Stomach (tissue), 8 donors: ENCODE measurements at regions not wholly inside any gene's neighbourhood (a gene's known extent, or its start where the extent isn't known, plus 50 kb on each side); places are given as distances from the start of the nearest gene placed in this dataset.
A peak's percentile ranks its signal among the peaks of the same experiment; 100 is the strongest.

ENCODE experiments used
- DNase-seq, 2 donors: peaks; one replicate each; pipeline versions ENCODE4 v3.0.0 to v3.0.0-alpha.2; 2013 to 2019
- H3K27ac ChIP-seq, 5 donors: fragments of 200-600 bp in 4 of 5; sonication (generic) in 4 of 5; one replicate each; pipeline ENCODE4 v1.5.1; 2013 to 2019; ENCODE audit warnings: mild to moderate bottlenecking in 1 of 5, moderate library complexity in 1 of 5
- H3K27me3 ChIP-seq, 3 donors: fragments of 200-600 bp; sonication (generic); one replicate each; pipeline ENCODE4 v1.5.1; 2017 to 2019; ENCODE audit warnings: mixed run types in 1 of 3
- H3K36me3 ChIP-seq, 4 donors: fragments of 200-600 bp; sonication (generic); 1 replicate in 3 of 4; 2 replicates in 1 of 4; pipeline ENCODE4 v1.5.1; 2016 to 2019
- H3K4me1 ChIP-seq, 4 donors: fragments of 200-600 bp; sonication (generic); one replicate each; pipeline ENCODE4 v1.5.1; 2016 to 2019
- H3K4me3 ChIP-seq, 4 donors: fragments of 200-600 bp; sonication (generic) in 3 of 4; one replicate each; pipeline ENCODE4 v1.5.1; 2016 to 2019; ENCODE audit warnings: mild to moderate bottlenecking in 1 of 4
- H3K9me3 ChIP-seq, 4 donors: fragments of 200-600 bp; sonication (generic); one replicate each; pipeline ENCODE4 v1.5.1; 2016 to 2019
- CTCF ChIP-seq, 7 experiments: fragments of 450-650 bp in 4 of 7; fragments of 200-600 bp in 3 of 7; sonication (generic) in 3 of 7; IDR thresholded peaks; one replicate each; pipeline ENCODE4 v1.5.1; 2016 to 2019; ENCODE audit warnings: antibody characterized with exemption in 7 of 7, control low read depth in 2 of 7, mild to moderate bottlenecking in 1 of 7
- EP300 ChIP-seq: sonication (generic); formaldehyde crosslinking; IDR thresholded peaks from one replicate; pipeline ENCODE4 v1.6.1; 2017; ENCODE audit warnings: antibody characterized with exemption
- POLR2A ChIP-seq, 4 donors: fragments of 450-650 bp; IDR thresholded peaks; one replicate each; pipeline ENCODE4 v1.6.1; 2016; ENCODE audit warnings: antibody characterized with exemption in 4 of 4, control low read depth in 2 of 4, mild to moderate bottlenecking in 1 of 4, moderate library complexity in 1 of 4
- POLR2AphosphoS5 ChIP-seq, 3 donors: sonication (generic); formaldehyde crosslinking; IDR thresholded peaks; one replicate each; pipeline ENCODE4 v1.6.1; 2016; ENCODE audit warnings: antibody characterized with exemption in 3 of 3
- WGBS, 5 donors: extraction: QIAGEN DNeasy Blood & Tissue Kit in 3 of 5; methylation state at CpG; one replicate each; pipeline versions ENCODE4 v1.1.5 to v1.1.7; 2013 to 2018; 5-methylcytosine and 5-hydroxymethylcytosine counted together
- intact Hi-C: fragments of 100-400 bp; cut with DNase I; formaldehyde crosslinking; loops from one replicate; pipeline ENCODE4 v1.15.1; 2023; ENCODE audit warnings: low total_unique reads
- donor health status: healthy with polysubstance abuse.
- donor health status: Bipolar disorder and iron deficiency.
- donor health status: healthy.

- H3K9me3 ChIP-seq = no peaks in the 10 kb centered on the region
- peak; percentile 46 to 81 for DNase-seq
- TF ChIP-seq EP300 = no peak
- TF ChIP-seq POLR2AphosphoS5 (IDR thresholded peaks at IDR 0.05) = no peak
- TF ChIP-seq POLR2A (IDR thresholded peaks at IDR 0.05) = no peak
- peak in 5 of 7 experiments; percentile 12 to 67 (median 54) for TF ChIP-seq CTCF (IDR thresholded peaks at IDR 0.05)
- H3K27me3 ChIP-seq = peaks cover 0 to 22% (median 0%) of the 10 kb centered on the region in 3 donors
- H3K36me3 ChIP-seq = no peaks in the 10 kb centered on the region
- H3K27ac ChIP-seq = no peak overlapping the region
- H3K4me1 ChIP-seq = peaks cover 0 to 4% (median 0%) of the 10 kb centered on the region in 4 donors
- no peak overlapping the region for H3K4me3 ChIP-seq
- intact Hi-C loops = loop anchor here (10.0 kb wide), 1 partner anchor 563 kb away; the partner anchor contains the start of gene EFNB1
- WGBS, 5 donors = 26 to 37% (median 27%) methylated on average over 7 to 13 of the region's 13 CpGs
Observed at GRCh38 chrX:69387567-69388487, 116.3 kb upstream of the NALF2 start.

- Histone ChIP-seq H3K4me3 (no peak overlapping the region), H3K27ac (no peak overlapping the region), H3K27me3 (peaks cover 0 to 22% (median 0%) of the 10 kb centered on the region in 3 donors), H3K36me3 (no peaks in the 10 kb centered on the region), H3K4me1 (peaks cover 0 to 4% (median 0%) of the 10 kb centered on the region in 4 donors), H3K9me3 (no peaks in the 10 kb centered on the region)
- intact Hi-C loops = loop anchor here (10.0 kb wide), 1 partner anchor 562 kb away; the partner anchor contains the start of gene EFNB1
- WGBS, 5 donors = 64 to 93% (median 85%) methylated on average over 2 of the region's 2 CpGs
- no peak for TF ChIP-seq POLR2AphosphoS5 (IDR thresholded peaks at IDR 0.05)
- no peak for TF ChIP-seq EP300
- TF ChIP-seq CTCF (IDR thresholded peaks at IDR 0.05) = no peak
- no peak for TF ChIP-seq POLR2A (IDR thresholded peaks at IDR 0.05)
- no peak for DNase-seq
Observed at GRCh38 chrX:69386681-69387080, 117.4 kb upstream of the NALF2 start.

- TF ChIP-seq POLR2AphosphoS5 (IDR thresholded peaks at IDR 0.05) = no peak
- no peak for TF ChIP-seq POLR2A (IDR thresholded peaks at IDR 0.05)
- TF ChIP-seq EP300 = no peak
- TF ChIP-seq CTCF (IDR thresholded peaks at IDR 0.05) = no peak
- WGBS, 5 donors = 69 to 100% (median 92%) methylated on average over 2 to 3 of the region's 3 CpGs
- no peak for DNase-seq
- Histone ChIP-seq H3K36me3 (no peaks in the 10 kb centered on the region), H3K4me1 (no peaks in the 10 kb centered on the region), H3K4me3 (no peak overlapping the region), H3K9me3 (peaks cover 0 to 30% (median 11%) of the 10 kb centered on the region in 4 donors), H3K27ac (no peak overlapping the region), H3K27me3 (peaks cover 0 to 17% (median 0%) of the 10 kb centered on the region in 3 donors)
- intact Hi-C loops = no loop called here
Observed at GRCh38 chrX:69379412-69379811, 124.7 kb upstream of the NALF2 start.

- Histone ChIP-seq H3K4me3 (no peak overlapping the region), H3K9me3 (peaks cover 0 to 32% (median 11%) of the 10 kb centered on the region in 4 donors), H3K27ac (no peak overlapping the region), H3K27me3 (peaks cover 0 to 16% (median 0%) of the 10 kb centered on the region in 3 donors), H3K4me1 (no peaks in the 10 kb centered on the region), H3K36me3 (no peaks in the 10 kb centered on the region)
- DNase-seq = no peak
- no peak for TF ChIP-seq POLR2AphosphoS5 (IDR thresholded peaks at IDR 0.05)
- TF ChIP-seq CTCF (IDR thresholded peaks at IDR 0.05) = no peak
- TF ChIP-seq EP300 = no peak
- no peak for TF ChIP-seq POLR2A (IDR thresholded peaks at IDR 0.05)
- intact Hi-C loops = no loop called here
- 53 to 83% (median 69%) methylated on average over 1 of the region's 1 CpG; no CpG with 5 or more reads in 1 of the 5 donors for WGBS, 5 donors
Observed at GRCh38 chrX:69374569-69374968, 129.6 kb upstream of the NALF2 start.
